Mesenchymal stem cell (in vitro differentiated cells and primary cell): ENCODE measurements at regions not wholly inside any gene's neighbourhood (a gene's known extent, or its start where the extent isn't known, plus 50 kb on each side); places are given as distances from the start of the nearest gene placed in this dataset.

Source experiments
- DNase-seq: peaks from one replicate; pipeline ENCODE4 v3.0.0-alpha.2; 2013
- H2AFZ ChIP-seq: one replicate; pipeline ENCODE4 v1.6.1; 2013; ENCODE audit warnings: low read depth, mild to moderate bottlenecking, control low read depth, inconsistent platforms, low read length, moderate library complexity
- H2AK5ac ChIP-seq: 2 replicates; pipeline ENCODE4 v1.6.1; 2013; ENCODE audit warnings: low read length, moderate library complexity, mild to moderate bottlenecking, inconsistent platforms; ENCODE audit not compliant: severe bottlenecking
- H2BK120ac ChIP-seq: one replicate; pipeline ENCODE4 v1.6.1; 2013; ENCODE audit warnings: low read depth, mild to moderate bottlenecking, inconsistent platforms, low read length, moderate library complexity
- H2BK12ac ChIP-seq, 2 experiments: one replicate each; pipeline ENCODE4 v1.6.1; 2013; ENCODE audit warnings: inconsistent platforms in 2 of 2, low read length in 2 of 2, mild to moderate bottlenecking in 2 of 2, moderate library complexity in 2 of 2, control low read depth in 1 of 2
- H2BK15ac ChIP-seq: one replicate; pipeline ENCODE4 v1.6.1; 2013; ENCODE audit warnings: mild to moderate bottlenecking, low read depth, inconsistent platforms; ENCODE audit not compliant: poor library complexity, severe bottlenecking
- H2BK5ac ChIP-seq: 2 replicates; pipeline ENCODE4 v1.6.1; 2013; ENCODE audit warnings: low read depth, mild to moderate bottlenecking, low read length, control low read depth, inconsistent platforms; ENCODE audit not compliant: poor library complexity, severe bottlenecking
- H3K14ac ChIP-seq, 2 experiments: one replicate each; pipeline ENCODE4 v1.6.1; 2013; ENCODE audit warnings: inconsistent platforms in 2 of 2, low read length in 2 of 2, control low read depth in 1 of 2, mild to moderate bottlenecking in 1 of 2, moderate library complexity in 1 of 2
- H3K18ac ChIP-seq, 2 experiments: one replicate each; pipeline ENCODE4 v1.6.1; 2013; ENCODE audit warnings: inconsistent platforms in 2 of 2, low read length in 2 of 2, control low read depth in 1 of 2, low read depth in 1 of 2, mild to moderate bottlenecking in 1 of 2
- H3K23ac ChIP-seq, 2 experiments: one replicate each; pipeline ENCODE4 v1.6.1; 2013; ENCODE audit warnings: inconsistent platforms in 2 of 2, low read length in 2 of 2, mild to moderate bottlenecking in 2 of 2, moderate library complexity in 2 of 2, control low read depth in 1 of 2
- H3K27ac ChIP-seq: 2 replicates; pipeline ENCODE4 v1.5.1; 2013; ENCODE audit warnings: mild to moderate bottlenecking, moderate library complexity, low read length, control low read depth, inconsistent platforms; ENCODE audit not compliant: poor library complexity, severe bottlenecking
- H3K27me3 ChIP-seq, 2 experiments: 2 replicates each; pipeline versions ENCODE4 v1.6.1 to v1.7.0; 2013; ENCODE audit warnings: low read length in 2 of 2, mild to moderate bottlenecking in 2 of 2, moderate library complexity in 2 of 2, control low read depth in 1 of 2, inconsistent platforms in 1 of 2; ENCODE audit not compliant: control insufficient read depth in 1 of 2, insufficient read depth in 1 of 2
- H3K36me3 ChIP-seq, 2 experiments: 2 replicates each; pipeline versions ENCODE4 v1.6.1 to v1.7.0; 2013; ENCODE audit warnings: low read length in 2 of 2, control low read depth in 1 of 2, inconsistent platforms in 1 of 2, low read depth in 1 of 2, mild to moderate bottlenecking in 1 of 2; ENCODE audit not compliant: insufficient read depth in 2 of 2, control insufficient read depth in 1 of 2
- H3K4ac ChIP-seq, 2 experiments: one replicate each; pipeline ENCODE4 v1.6.1; 2013; ENCODE audit warnings: inconsistent platforms in 2 of 2, low read length in 2 of 2, mild to moderate bottlenecking in 2 of 2, moderate library complexity in 2 of 2, control low read depth in 1 of 2, low read depth in 1 of 2
- H3K4me1 ChIP-seq: 2 replicates; pipeline ENCODE4 v1.6.1; 2013; ENCODE audit warnings: low read depth, low read length, control low read depth; ENCODE audit not compliant: control insufficient read depth, insufficient read depth
- H3K4me2 ChIP-seq: 2 replicates; pipeline ENCODE4 v1.6.1; 2013; ENCODE audit warnings: low read length, mild to moderate bottlenecking, inconsistent platforms; ENCODE audit not compliant: poor library complexity, severe bottlenecking
- H3K4me3 ChIP-seq, 2 experiments: 2 replicates each; pipeline versions ENCODE4 v1.5.1 to v1.7.0; 2013; ENCODE audit warnings: low read length in 2 of 2, mild to moderate bottlenecking in 2 of 2, control low read depth in 1 of 2, low read depth in 1 of 2; ENCODE audit not compliant: insufficient read depth in 1 of 2
- H3K79me1 ChIP-seq: replicated peaks from 2 replicates; pipeline ENCODE4 v1.6.1; 2013; ENCODE audit warnings: mild to moderate bottlenecking, control low read depth, low read length, inconsistent platforms; ENCODE audit not compliant: poor library complexity, severe bottlenecking
- H3K9ac ChIP-seq: 2 replicates; pipeline ENCODE4 v1.7.0; 2013; ENCODE audit warnings: mild to moderate bottlenecking, low read length, moderate library complexity
- H3K9me3 ChIP-seq: 2 replicates; pipeline ENCODE4 v1.7.0; 2013; ENCODE audit warnings: mild to moderate bottlenecking, low read length; ENCODE audit not compliant: control insufficient read depth
- H4K8ac ChIP-seq: one replicate; pipeline ENCODE4 v1.6.1; 2013; ENCODE audit warnings: inconsistent platforms, mild to moderate bottlenecking, low read length, moderate library complexity
- H4K91ac ChIP-seq: one replicate; pipeline ENCODE4 v1.6.1; 2013; ENCODE audit warnings: mild to moderate bottlenecking, low read length, inconsistent platforms
- WGBS: methylation state at CpG from one replicate; pipeline ENCODE4 v1.1.7; 2013; ENCODE audit warnings: mixed read lengths; 5-methylcytosine and 5-hydroxymethylcytosine counted together

DNA sequence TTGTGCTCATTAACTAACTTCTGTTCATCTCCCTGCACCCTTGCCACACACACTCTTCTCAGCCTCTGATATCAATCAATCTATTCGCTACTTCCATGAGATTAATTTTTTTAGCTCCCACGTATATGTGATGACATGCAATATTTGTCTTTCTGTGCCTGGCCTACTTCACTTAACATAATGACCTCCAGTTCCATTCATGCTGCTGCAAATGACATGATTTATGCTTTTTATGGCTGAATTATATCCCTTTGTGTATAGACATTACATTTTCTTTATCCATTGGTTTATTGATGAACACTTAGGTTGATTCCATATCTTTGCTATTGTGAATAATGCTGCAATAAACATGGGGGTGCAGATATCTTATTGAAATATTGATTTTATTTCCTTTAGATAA, 50.8 kb upstream of the SPTLC3 start:
- Histone ChIP-seq H2AFZ (no peak overlapping the region), H3K36me3 (no peaks in the 10 kb centered on the region), H3K4ac (no peak overlapping the region), H3K14ac (no peak overlapping the region), H2BK15ac (no peak overlapping the region), H3K4me2 (no peak overlapping the region), H2BK12ac (no peak overlapping the region), H3K9ac (no peak overlapping the region), H3K27ac (no peak overlapping the region), H4K8ac (no peak overlapping the region), H3K79me1 (no peaks in the 10 kb centered on the region), H3K4me1 (peaks cover 1% of the 10 kb centered on the region), H3K23ac (no peak overlapping the region), H2BK120ac (no peak overlapping the region), H3K4me3 (no peak overlapping the region), H2BK5ac (no peak overlapping the region), H2AK5ac (no peak overlapping the region), H4K91ac (no peak overlapping the region), H3K27me3 (no peaks in the 10 kb centered on the region), H3K9me3 (no peaks in the 10 kb centered on the region), H3K18ac (no peak overlapping the region)
- DNase-seq, result no peak
- WGBS, result 82% methylated on average over 2 of the region's 2 CpGs
